ENCODE measurements at regions not wholly inside any gene's neighbourhood (a gene's known extent, or its start where the extent isn't known, plus 50 kb on each side); places are given as distances from the start of the nearest gene placed in this dataset.

GRCh38 chr9:28413471-28413870 is 840.2 kb upstream of the C9orf72 start (continued):
- TF ChIP-seq ZNF513 (tag by site-specific recombination; IDR thresholded peaks at IDR 0.05) (no peak), ZNF529 (tag by site-specific recombination; IDR thresholded peaks at IDR 0.05; ENCODE audit: insufficient replicate concordance) (no peak), BCL11A (tag by site-specific recombination; IDR thresholded peaks at IDR 0.05; ENCODE audit: low read depth) (no peak), ZNF211 (tag by site-specific recombination; IDR thresholded peaks at IDR 0.05; ENCODE audit: low read depth) (no peak), ZBTB26 (tag by site-specific recombination; optimal IDR thresholded peaks at IDR 0.05) (no peak), ZNF571 (tag by site-specific recombination; IDR thresholded peaks at IDR 0.05) (no peak), ZBTB6 (tag by site-specific recombination; IDR thresholded peaks at IDR 0.05) (no peak), TRIM28 (IDR thresholded peaks at IDR 0.05; ENCODE audit: borderline replicate concordance, low read length) (no peak), ZNF48 (tag by site-specific recombination; IDR thresholded peaks at IDR 0.05) (no peak)

- ChIA-PET POLR2A (no interaction called here), CTCF (no interaction called here)
- H3K9me3 ChIP-seq (ENCODE audit: control insufficient read depth, insufficient read depth, low read depth, low read length): no peaks in the 10 kb centered on the region
- no peak overlapping the region for H3K27ac ChIP-seq (ENCODE audit: extremely low read depth, low read depth, low read length)
- H3K4me3 ChIP-seq (ENCODE audit: low read depth, low read length): no peak overlapping the region
- no peaks in the 10 kb centered on the region for H3K36me3 ChIP-seq (ENCODE audit: control insufficient read depth in 2 of 2, insufficient read depth in 1 of 2, low read length in 2 of 2)
- H3K4me1 ChIP-seq (ENCODE audit: control insufficient read depth, insufficient read depth, low read length): no peaks in the 10 kb centered on the region
- TF ChIP-seq ZNF302 (tag by site-specific recombination; IDR thresholded peaks at IDR 0.05; ENCODE audit: low read depth) (no peak), ZNF624 (tag by site-specific recombination; IDR thresholded peaks at IDR 0.05) (no peak), SETDB1 (IDR thresholded peaks at IDR 0.05; ENCODE audit: insufficient read length, low read length) (no peak), ZNF335 (tag by site-specific recombination; conservative IDR thresholded peaks at IDR 0.05) (no peak), HOXD13 (CRISPR knock-in tag; IDR thresholded peaks at IDR 0.05; ENCODE audit: borderline replicate concordance) (no peak), ZNF223 (tag by site-specific recombination; IDR thresholded peaks at IDR 0.05) (no peak), PRDM2 (tag by site-specific recombination; IDR thresholded peaks at IDR 0.05; ENCODE audit: borderline replicate concordance) (no peak), ZEB2 (tag by site-specific recombination; IDR thresholded peaks at IDR 0.05) (no peak), ZNF544 (tag by site-specific recombination; IDR thresholded peaks at IDR 0.05) (no peak), ZNF19 (tag by site-specific recombination; IDR thresholded peaks at IDR 0.05; ENCODE audit: low read depth) (no peak), ZNF16 (tag by site-specific recombination; IDR thresholded peaks at IDR 0.05; ENCODE audit: low read depth) (no peak), KLF17 (tag by site-specific recombination; IDR thresholded peaks at IDR 0.05) (no peak), ZNF513 (tag by site-specific recombination; IDR thresholded peaks at IDR 0.05) (no peak), ZNF449 (tag by site-specific recombination; IDR thresholded peaks at IDR 0.05) (no peak)
Measured at GRCh38 chr9:28423255-28423654, 850.0 kb upstream of the C9orf72 start.

Data from HEK293 (cell line).